NCI-H2227 treated with DMSO at 0.1 percent for 48 hours (cell line): ENCODE measurements at regions not wholly inside any gene's neighbourhood (a gene's known extent, or its start where the extent isn't known, plus 50 kb on each side); places are given as distances from the start of the nearest gene placed in this dataset.
"Not testable (repeated sequence)": the region's sequence is repeated elsewhere in the genome, so short reads cannot be mapped to it uniquely, and the experiment has no call there.

ENCODE experiments used
- DNase-seq: peaks from one replicate; lab custom pipeline; 2025; lab: John Stamatoyannopoulos, UW

GRCh38 chr1:194818674-194819073, 1632.3 kb upstream of the B3GALT2 start:
- DNase-seq: no peak

DNA sequence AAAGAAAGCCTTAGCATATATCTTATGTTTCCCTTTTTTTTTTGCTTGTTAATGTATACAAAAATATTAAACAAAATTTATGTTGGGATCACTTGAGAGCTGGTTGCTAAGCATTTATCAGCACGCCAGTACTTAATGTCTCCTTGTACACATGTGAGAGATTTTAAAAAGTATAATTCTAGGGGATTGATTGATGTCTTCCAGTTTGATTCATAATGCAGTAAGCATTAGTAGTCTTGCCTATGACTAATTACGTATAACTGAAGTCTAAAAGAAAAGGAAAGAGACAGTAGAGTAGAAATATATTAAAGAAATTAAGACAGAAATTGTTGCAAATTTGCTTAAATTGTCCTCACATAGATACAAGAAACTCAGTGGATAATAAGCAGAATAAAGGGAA, 1630.4 kb upstream of the B3GALT2 start:
- no peak for DNase-seq

- DNase-seq: no peak
Observed at GRCh38 chr1:194813096-194813495, 1626.7 kb upstream of the B3GALT2 start.

DNA sequence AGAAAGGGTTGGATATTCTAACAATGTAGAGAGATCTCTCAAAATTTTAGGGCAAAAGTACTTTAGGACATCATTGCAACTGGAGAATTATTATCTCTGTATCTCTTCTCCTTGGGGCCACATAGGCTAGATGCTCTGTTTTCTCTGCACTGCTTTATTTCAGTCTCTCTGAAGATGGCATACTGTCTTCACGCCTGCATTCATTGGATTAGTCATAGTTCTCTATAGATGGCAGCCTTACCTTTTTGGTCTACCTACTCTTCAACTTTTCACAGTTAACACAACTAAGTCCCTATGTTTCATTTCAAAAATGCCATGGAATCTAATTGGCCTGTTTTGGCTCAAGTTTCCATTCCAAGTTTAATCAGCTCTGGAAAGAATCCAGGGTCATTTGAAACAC, 1623.3 kb upstream of the B3GALT2 start:
- no peak for DNase-seq

DNA sequence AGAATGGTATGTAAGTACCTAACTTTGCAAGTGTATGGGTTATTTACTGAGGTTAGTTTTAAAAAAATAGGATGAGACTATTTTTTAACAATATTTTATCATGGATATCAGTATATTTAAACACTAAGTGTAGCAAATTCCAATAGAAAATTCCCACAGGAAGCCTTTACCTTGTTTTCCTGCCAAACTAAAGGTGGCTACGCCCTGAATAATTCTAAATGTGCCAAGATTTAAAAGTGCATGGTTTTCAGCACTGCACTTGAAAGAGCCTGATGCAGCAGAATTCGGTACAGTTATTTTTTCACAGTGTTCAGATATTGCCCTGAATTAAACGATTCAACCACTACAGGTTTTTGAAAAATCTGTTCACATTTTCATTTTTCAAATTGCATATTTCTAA, 1622.8 kb upstream of the B3GALT2 start:
- no peak for DNase-seq

GRCh38 chr1:194807530-194808220, 1621.3 kb upstream of the B3GALT2 start:
- DNase-seq: no peak

- DNase-seq: no peak
Observed at GRCh38 chr1:194802572-194802971, 1616.2 kb upstream of the B3GALT2 start.

DNA sequence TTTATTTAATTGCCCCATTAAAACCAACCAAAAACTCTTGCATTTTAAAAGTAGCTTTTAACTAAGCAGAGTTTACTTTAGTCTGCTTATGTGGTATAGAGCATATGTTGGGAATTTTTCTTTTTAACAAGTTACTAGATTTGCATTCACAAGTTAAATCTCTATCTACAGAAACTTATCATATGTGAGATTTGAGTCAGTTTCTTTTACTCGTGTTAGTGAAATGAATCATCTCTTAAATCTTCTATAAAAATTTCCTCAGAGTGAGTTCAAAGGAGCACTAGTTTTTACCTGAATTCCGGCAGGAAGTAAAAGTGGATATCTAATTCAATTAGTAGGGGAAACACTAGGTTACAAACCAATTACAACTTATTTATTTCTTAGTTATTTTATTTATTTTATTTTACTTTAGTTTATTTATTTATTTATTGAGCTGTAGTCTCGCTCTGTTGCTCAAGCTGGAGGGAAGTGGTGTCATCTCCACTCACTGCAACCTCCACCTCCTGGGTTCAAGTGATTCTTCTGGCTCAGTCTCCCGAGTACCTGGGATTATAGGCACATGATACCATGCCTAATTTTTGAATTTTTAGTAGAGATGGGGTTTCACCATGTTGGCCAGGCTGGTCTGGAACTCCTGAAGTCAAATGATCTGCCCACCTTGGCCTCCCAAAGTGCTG, 1609.6 kb upstream of the B3GALT2 start:
- no peak for DNase-seq

GRCh38 chr1:194787001-194787400, 1600.6 kb upstream of the B3GALT2 start:
- no peak for DNase-seq

DNA sequence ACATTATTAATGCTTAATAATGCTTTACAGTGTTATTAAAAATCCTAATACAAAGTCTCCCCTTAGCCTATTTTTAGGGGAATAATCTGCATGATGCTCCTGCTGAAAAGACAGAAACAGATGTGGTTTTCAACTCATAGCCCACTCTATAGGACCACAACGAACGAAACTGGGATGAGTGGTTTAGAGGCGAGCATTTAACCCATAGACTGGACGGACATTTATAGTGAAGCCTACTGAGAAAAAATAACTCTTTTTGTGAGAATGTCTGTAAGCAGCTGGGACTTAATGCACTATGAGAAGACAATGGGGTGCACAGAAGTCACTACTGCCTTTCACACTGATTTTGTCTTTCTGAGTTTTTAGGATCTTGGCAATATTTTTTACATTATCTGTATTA, 1599.6 kb upstream of the B3GALT2 start:
- DNase-seq: no peak

- no peak for DNase-seq
Observed at GRCh38 chr1:194776657-194777056, 1590.2 kb upstream of the B3GALT2 start.

DNA sequence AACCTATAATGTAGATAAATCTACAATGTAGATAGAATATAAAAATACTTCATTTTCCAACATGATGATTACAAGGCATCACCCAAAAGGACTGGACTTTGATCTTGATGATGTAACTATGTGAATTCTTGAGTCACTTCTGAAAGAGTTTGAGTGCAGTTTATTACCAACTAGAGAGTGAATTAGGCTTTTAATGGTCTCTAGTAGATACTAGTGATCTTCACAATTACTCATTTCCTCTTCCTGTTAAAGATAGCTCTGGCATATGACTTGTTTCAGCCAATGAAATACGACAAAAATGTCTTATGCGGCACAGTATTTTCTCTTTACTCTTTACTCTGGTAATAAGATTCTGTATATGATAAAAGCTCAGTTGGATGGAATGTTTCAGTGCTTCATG, 1588.1 kb upstream of the B3GALT2 start:
- DNase-seq: no peak

DNA sequence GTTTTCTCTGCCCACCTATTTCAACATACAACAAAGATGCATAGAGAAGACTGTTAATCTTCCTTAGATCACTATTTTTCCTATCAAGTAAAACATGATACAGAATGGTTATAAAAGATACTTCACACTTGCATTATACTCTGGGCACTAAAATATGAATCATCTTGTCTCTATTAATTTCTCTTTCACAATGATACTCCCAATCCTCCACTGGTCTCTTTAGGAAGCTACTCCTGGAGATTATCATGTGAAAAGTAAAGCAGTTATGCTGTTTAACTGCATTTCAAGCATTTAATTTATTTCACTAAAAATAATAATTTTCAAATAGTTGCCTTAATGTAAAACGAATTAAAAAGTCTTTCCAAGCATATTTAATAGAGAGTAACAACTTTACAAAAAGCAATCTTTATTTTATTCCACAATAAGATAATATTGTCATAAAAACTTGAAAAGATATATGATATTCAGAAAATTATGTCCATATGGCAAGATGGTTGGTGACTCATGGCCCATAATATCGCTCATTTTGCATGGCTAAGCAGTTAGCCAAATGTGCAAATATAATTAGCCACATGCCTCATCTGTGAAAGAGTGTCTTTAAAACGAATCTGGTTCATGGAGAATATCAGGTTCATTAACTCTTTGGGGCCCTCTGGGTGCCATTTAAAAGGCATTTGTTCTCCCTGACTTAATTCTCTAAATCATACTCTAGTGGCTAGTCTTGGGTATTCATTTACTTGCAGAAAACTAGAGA, 1569.0 kb upstream of the B3GALT2 start:
- no peak for DNase-seq

GRCh38 chr1:194738843-194739242, 1552.4 kb upstream of the B3GALT2 start:
- DNase-seq: not testable (repeated sequence)

DNA sequence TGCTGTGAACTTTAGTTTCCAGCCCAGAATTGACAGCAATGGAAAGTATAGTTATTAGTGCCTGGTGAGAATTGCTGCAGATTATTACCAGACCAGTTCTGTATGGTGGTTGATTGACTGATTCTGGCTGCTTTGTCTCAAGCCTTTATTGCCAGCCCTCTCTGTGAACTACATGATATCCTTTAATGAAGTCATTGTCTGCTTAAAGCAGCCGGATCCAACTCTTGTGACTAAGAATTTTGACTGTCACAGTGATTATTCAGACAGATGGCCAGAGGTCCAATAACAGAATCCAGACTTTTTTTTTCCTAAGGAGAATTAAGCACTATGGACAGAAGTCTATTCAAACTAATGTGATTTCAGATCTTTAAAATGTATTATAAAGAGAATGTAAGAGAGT, 1548.6 kb upstream of the B3GALT2 start:
- no peak for DNase-seq

- DNase-seq: no peak
Observed at GRCh38 chr1:194731025-194731424, 1544.6 kb upstream of the B3GALT2 start.

GRCh38 chr1:194730304-194730703, 1543.9 kb upstream of the B3GALT2 start:
- no peak for DNase-seq

DNA sequence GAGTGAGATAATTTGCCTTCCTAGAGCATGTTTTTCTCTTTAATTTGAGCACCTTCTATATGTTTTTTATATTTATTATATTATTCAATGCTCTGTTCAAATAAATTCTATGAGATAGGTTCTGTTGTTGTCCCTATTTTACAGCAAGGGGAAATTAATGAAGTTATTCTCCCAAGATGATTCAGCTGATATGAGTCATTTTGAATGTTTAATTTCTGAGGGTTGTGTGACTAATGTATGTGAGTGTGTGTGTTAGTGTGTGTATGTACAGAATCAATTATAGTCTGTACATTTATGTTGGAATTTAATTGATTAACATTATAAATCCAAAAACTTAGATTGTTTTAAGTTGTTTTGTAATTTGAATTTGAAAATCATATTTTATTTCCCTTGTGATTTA, 1536.7 kb upstream of the B3GALT2 start:
- DNase-seq: no peak

GRCh38 chr1:194717941-194718340, 1531.5 kb upstream of the B3GALT2 start:
- DNase-seq: no peak

GRCh38 chr1:194717334-194717733, 1530.9 kb upstream of the B3GALT2 start:
- no peak for DNase-seq

DNA sequence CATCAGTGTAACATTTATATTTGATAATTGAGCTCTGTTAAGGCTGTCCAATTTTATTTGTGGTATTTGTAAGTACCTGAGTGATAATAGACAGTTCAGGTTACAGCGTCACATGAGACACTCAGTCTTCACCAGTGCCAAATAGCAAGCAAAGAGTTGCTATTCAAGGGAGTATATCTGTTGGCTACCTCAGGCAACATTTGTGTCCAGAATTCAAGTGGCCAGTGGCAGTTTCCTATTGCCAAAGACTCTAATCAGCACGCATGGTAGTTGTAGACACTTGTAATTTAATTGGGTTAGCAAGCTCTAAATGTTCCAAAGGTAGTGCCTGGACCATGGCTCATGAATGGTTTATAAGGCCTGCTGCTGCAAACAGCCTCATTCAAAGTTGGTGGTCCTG, 1524.3 kb upstream of the B3GALT2 start:
- no peak for DNase-seq

GRCh38 chr1:194709439-194709838, 1523.0 kb upstream of the B3GALT2 start:
- DNase-seq: no peak

GRCh38 chr1:194707074-194707473, 1520.7 kb upstream of the B3GALT2 start:
- no peak for DNase-seq
